HG02678 (cell line): ENCODE measurements at regions not wholly inside any gene's neighbourhood (a gene's known extent, or its start where the extent isn't known, plus 50 kb on each side); places are given as distances from the start of the nearest gene placed in this dataset.
"Not testable (repeated sequence)": the region's sequence is repeated elsewhere in the genome, so short reads cannot be mapped to it uniquely, and the experiment has no call there.

Experiments
- ATAC-seq: cut with Tn5 transposase; IDR thresholded peaks from one replicate; pipeline ENCODE4 v1.9.1; 2021; ENCODE audit warnings: mild to moderate bottlenecking, moderate library complexity; ENCODE audit not compliant: unreplicated experiment

DNA sequence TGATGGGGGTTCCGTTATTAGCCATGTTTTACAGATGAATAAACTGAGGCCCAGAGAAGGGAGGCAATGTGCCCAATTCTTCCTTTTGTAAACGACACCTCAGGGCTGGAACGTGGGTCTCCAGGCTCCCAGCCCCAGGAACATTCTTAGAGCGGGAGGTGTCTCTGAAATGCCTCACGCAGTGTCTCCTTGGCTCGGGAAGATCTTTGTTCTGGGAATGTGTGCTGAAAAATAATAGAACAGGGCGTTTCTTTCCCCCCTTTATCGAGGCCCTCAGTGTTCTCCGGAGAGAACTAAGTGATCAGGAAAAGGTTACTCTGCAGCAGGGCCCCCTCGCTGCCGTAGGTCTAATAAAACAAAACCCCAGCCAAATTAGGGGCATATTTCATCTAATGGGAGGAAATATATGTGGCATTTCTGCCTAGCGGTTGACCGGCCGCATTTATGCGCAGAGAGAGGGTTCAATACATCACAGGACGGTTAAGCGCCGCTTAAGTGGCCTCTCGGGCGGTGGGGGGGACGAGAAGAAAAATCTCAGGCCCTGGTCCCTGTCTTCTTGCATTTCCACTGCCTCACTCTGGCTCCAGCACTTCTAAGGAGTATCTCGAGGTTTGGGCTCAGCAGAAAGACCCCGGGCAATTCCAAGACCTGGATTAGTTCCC is 564.3 kb downstream of the MN1 start:
- ATAC-seq: no peak

DNA sequence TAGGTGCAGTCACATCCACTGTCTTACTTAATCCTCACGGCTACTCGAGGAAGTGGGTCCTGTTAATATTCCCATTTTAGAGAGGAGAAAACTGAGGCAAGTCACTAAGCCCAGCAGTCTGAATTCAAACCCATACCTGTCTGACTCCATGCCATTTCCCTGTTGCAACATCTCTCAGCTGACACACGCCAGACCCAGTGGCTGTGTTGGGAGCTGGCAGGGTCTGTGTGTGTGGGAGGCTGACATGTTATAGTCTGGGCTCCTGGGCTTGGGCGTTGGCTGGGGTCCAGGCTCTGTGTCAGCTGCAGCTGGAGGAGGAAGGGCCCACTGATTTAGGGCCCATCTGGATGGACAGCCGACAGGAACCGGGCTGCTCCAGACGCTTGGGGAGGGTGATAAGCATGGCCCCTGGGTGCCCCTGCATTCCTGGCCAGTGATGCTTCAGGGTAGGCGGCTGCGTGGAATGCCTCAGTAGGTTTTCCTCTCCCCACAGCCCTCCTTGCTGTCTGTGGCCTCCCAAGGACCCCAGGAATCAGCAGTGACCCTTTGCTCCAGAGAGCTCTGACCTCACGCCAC is 562.5 kb downstream of the MN1 start:
- ATAC-seq: no peak

GRCh38 chr22:27239520-27239919 is 562.0 kb downstream of the MN1 start:
- no peak for ATAC-seq

DNA sequence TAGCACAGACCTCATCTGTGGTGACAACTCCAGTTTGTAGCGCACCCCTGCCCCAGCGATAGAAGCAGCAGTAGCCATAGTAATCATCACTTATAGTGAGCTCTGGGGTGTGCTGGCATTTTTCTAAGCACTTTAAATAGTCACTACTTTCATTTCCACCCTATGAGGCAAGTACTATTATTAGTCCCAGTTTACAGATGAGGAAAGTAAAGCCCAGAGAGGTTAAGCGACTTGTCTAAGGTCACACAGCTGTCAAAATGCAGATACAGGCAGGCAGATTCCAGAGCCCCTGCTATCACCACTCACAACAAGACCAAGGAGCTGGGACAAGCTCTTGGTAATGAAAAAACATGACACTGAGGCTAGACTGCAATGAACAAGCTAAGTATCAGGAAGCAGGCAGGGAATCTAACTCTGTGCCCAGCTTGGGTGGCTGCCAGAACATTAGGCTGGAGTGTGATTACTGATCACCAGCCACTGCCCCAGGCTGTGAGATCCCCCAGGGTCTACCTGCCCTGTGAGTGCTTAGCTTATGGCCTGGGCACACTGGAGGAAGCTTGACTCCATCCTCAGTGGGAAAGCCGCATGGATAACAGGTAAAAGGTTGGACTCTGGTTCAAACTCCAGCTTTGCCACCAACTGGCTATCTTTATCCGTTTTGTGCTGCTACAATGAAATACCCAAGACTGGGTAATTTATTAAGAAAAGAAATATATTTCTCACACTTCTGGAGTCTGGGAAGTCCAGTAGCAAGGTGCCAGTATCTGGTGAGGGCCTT is 561.1 kb downstream of the MN1 start:
- ATAC-seq: no peak

DNA sequence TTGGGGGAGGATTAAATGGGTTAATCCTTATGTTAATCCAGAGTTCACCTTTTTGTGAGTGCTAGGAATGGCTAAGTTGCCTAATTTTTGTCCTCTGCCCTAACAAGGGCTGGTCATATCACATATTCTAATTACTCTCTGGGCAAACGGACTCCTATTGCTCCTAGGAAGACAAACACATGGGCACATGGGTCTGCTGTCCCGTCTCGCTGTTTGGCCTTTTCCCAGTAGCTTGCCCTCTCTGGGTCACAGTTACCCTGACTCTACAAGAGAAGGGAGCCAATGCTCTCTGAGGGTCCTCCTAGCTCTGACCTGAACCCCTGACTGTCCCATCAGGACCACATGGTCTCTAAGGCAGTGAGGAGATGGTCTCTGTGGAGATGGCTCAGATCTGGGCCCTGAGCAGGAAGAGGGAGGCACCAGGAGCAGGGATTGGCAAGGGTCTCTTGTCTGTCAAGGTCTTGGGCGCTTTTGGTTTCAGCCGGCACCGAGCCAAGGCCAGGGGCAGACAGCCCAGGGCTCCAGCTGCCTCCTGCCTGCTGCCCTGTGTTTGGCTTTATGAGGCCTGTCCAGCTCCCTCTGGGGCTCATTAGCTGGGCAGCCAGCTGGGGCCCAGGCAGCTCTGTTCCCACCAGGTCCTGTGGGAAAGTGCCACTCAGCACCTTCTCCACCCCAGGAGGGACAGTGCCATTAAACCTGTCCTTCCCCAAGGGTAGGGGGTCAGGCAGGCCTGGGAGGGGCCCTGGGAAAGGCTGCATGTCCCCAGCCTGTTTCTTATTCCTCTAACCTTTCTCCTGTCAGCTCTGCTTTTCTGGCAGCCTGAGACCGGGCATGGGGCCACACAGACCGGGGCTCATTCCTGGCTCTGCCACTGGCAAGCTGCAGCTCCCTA is 559.9 kb downstream of the MN1 start:
- no peak for ATAC-seq

DNA sequence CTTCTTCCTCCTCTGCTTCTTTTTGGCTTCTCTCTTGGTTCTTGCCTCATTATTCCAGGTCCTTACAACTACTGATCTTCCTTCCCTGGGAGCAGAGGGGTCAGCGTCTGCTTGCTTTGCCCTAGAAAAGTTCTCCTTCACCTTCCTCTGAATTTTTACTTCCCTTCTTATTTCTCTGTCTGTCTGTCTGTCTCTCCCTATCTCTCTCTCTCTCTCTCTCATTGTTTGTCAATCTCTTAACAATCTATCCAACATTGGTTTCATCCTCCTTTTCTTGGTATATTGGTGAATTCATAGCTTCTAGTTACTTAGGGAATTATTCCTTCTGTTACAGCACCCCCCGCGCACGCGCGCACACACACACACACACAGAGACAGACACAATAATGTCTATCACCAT is 559.1 kb downstream of the MN1 start:
- no peak for ATAC-seq

GRCh38 chr22:27242917-27243589 is 558.5 kb downstream of the MN1 start:
- no peak for ATAC-seq

GRCh38 chr22:27244328-27244727 is 557.2 kb downstream of the MN1 start:
- ATAC-seq: no peak

GRCh38 chr22:27245056-27245455 is 556.5 kb downstream of the MN1 start:
- ATAC-seq: no peak

DNA sequence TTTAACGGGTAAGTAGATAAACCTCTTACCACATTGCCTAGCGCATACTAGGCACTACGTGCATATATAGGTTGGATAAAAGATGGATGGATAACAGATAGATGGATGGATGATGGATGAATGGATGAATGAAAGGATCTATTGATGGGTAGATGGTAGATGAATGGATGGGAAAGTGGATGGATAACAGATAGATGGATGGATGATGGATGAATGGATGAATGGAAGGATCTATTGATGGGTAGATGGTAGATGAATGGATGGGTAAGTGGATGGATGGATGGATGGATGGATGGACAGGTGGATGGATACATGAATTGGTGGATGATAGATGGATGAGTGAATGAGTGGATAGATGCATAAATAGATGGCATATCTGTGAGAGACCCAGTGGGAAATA is 555.0 kb downstream of the MN1 start:
- no peak for ATAC-seq

- ATAC-seq: no peak
These were observed 553.7 kb downstream of the MN1 start for GRCh38 chr22:27247701-27248434.

DNA sequence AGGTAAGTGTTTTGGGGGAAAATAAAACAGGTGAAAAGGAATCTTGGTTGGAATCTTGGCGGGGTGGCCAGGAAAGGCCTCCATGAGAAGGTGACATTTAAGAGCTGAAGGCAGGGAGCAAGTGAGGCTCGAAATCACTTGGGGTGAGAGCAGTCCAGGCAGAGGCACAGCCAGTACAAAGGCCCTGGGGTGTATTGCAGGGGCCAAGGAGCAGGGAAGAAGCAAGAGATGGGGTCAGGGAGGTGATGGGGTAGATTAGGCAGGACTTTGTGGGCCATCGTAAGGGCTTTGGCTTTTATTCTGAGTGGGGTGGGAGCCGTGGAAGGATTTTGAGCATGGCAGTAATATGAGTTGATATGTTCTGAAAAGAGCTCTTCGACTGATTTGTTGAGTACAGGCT is 551.1 kb downstream of the MN1 start:
- no peak for ATAC-seq

GRCh38 chr22:27250886-27251285 is 550.7 kb downstream of the MN1 start:
- ATAC-seq: no peak

GRCh38 chr22:27251563-27251962 is 550.0 kb downstream of the MN1 start:
- no peak for ATAC-seq

DNA sequence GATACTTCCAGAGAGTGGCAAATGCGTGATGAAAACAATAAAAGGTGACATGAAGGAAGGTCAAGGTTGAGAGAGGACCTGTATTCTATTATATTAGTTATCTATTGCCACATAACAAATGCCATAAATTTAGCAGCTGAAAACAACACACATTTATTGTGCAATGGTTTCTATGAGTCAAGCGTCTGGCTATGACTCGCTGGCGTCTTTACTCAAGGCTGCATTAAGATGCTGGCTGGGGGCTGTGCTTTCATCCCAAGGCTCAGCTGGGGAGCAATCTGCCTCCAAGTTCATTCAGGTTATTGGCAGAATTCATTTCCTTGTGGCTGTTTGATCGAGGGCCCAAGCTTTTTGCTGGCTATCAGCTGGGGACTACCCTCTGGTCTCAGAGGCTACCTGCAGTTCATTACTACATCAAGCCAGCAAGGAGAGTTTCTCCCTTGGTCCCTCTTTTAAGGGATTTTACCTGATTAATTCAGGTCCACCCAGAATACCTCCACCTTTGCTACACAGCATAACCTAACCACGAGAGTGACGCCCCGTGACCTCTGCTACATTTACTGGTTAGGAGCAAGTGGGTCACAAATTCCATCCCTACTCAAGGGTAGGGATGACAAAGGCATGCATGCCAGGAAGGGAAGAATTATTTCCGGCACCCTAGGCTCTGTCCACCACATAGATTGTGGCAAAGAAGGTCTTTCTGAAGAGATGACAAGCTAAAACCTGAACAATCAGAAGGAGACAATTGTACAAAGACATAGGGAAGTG is 549.1 kb downstream of the MN1 start:
- no peak for ATAC-seq

GRCh38 chr22:27253108-27253902 is 548.3 kb downstream of the MN1 start:
- no peak for ATAC-seq

DNA sequence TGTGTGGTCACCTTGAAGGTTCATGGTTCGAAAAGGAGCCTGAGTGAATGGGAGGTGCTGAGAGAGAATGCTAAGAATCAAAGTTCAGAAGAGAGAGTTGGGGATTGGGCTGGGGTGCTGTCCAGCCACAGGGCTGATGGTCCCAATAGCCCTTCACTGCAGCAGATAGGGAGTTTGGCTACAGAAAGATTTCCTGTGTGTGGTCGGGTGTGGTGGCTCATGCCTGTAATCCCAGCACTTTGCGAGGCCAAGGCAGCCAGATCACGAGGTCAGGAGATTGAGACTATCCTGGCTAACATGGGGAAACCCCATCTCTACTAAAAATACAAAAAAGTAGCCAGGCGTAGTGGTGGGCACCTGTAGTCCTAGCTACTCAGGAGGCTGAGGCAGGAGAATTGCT is 547.5 kb downstream of the MN1 start:
- ATAC-seq: not testable (repeated sequence)

GRCh38 chr22:27255580-27255979 is 546.0 kb downstream of the MN1 start:
- ATAC-seq: no peak
